HepG2 (cell line): ENCODE measurements at regions not wholly inside any gene's neighbourhood (a gene's known extent, or its start where the extent isn't known, plus 50 kb on each side); places are given as distances from the start of the nearest gene placed in this dataset.
"Not testable (repeated sequence)": the region's sequence is repeated elsewhere in the genome, so short reads cannot be mapped to it uniquely, and the experiment has no call there.

Source experiments
- ATAC-seq: fragments of 200-7000 bp; cut with Tn5 transposase; 3 replicates; pipeline ENCODE4 v1.9.1; 2020; ENCODE audit warnings: mild to moderate bottlenecking, moderate library complexity
- BruUV-seq: library from RNA; stranded (reverse); fragments of 400-500 nt; replicated peaks from 2 replicates; lab custom pipeline; 2021; lab: Mats Ljungman, UMichigan
- CTCF ChIA-PET: fragments of 300-600 bp; formaldehyde crosslinking; extraction: SDS; loops from one replicate; lab custom pipeline; 2021; ENCODE audit warnings: low total read pairs, inconsistent platforms, low intra/inter-chr PET ratio; lab: Yijun Ruan, JAX
- POLR2A ChIA-PET: fragments of 350-600 bp; sonication (Branson Sonifier 250); formaldehyde crosslinking; loops from one replicate; lab custom pipeline; 2020; ENCODE audit warnings: antibody characterized with exemption, inconsistent platforms; lab: Yijun Ruan, JAX
- DNase-seq: peaks from one replicate; pipeline ENCODE4 v3.0.0-alpha.2; 2015; ENCODE audit warnings: low spot score
- FAIRE-seq: peaks from 3 replicates; lab custom pipeline; 2011; peaks lifted over from hg19 to GRCh38; lab: Jason Lieb, UNC
- H2AFZ ChIP-seq: one replicate; pipeline ENCODE4 v1.6.1; 2011; ENCODE audit warnings: low read length, inconsistent platforms
- H3K27ac ChIP-seq: fragments of 300-600 bp; 3 replicates; pipeline ENCODE4 v1.8.0; 2011; ENCODE audit warnings: mixed run types, mild to moderate bottlenecking, mixed read lengths, low read length, inconsistent platforms; ENCODE audit not compliant: insufficient read depth; ENCODE audit errors: extremely low read length
- H3K27me3 ChIP-seq, 2 experiments: fragments of 200-600 bp in 1 of 2; 2 replicates in 1 of 2; 3 replicates in 1 of 2; pipeline versions ENCODE4 v1.6.0 to v1.8.0; 2011; ENCODE audit warnings: low read length in 2 of 2, mild to moderate bottlenecking in 2 of 2, moderate library complexity in 2 of 2, inconsistent platforms in 1 of 2; ENCODE audit not compliant: insufficient read depth in 2 of 2, control insufficient read depth in 1 of 2
- H3K36me3 ChIP-seq, 2 experiments: fragments of 200-600 bp in 1 of 2; replicated peaks in 1 of 2; 2 replicates in 1 of 2; 3 replicates in 1 of 2; pipeline versions ENCODE4 v1.5.1 to v1.8.0; 2011; ENCODE audit warnings: low read length in 2 of 2, inconsistent platforms in 1 of 2; ENCODE audit not compliant: insufficient read depth in 2 of 2, control insufficient read depth in 1 of 2
- H3K4me1 ChIP-seq: 2 replicates; pipeline ENCODE4 v1.5.1; 2012; ENCODE audit warnings: low read length, inconsistent platforms; ENCODE audit not compliant: insufficient read depth
- H3K4me2 ChIP-seq: 2 replicates; pipeline ENCODE4 v1.6.0; 2011; ENCODE audit warnings: low read depth, low read length, inconsistent platforms
- H3K4me3 ChIP-seq, 3 experiments: fragments of 200-600 bp in 1 of 3; sonication (generic), shearing (Covaris generic) in 1 of 3; replicated peaks in 1 of 3; 2 replicates each; pipeline ENCODE4 v1.5.1; 2011 to 2016; ENCODE audit warnings: low read length in 3 of 3, inconsistent platforms in 2 of 3, low read depth in 2 of 3, mild to moderate bottlenecking in 2 of 3, control low read depth in 1 of 3, mixed read lengths in 1 of 3; ENCODE audit not compliant: insufficient read depth in 1 of 3
- H3K79me2 ChIP-seq: one replicate; pipeline ENCODE4 v1.6.1; 2011; ENCODE audit warnings: low read length, inconsistent platforms; ENCODE audit not compliant: insufficient read depth
- H3K9ac ChIP-seq: 2 replicates; pipeline ENCODE4 v1.6.0; 2011; ENCODE audit warnings: mild to moderate bottlenecking, low read depth, low read length, inconsistent platforms; ENCODE audit not compliant: insufficient read depth
- H3K9me3 ChIP-seq: 2 replicates; pipeline ENCODE4 v1.5.1; 2012; ENCODE audit warnings: mild to moderate bottlenecking, low read length
- H4K20me1 ChIP-seq: 2 replicates; pipeline ENCODE4 v1.6.0; 2011; ENCODE audit warnings: inconsistent platforms, mild to moderate bottlenecking, low read length, moderate library complexity; ENCODE audit not compliant: insufficient read depth
- CREB1 ChIP-seq, 2 experiments: fragments of 450-650 bp in 1 of 2; IDR thresholded peaks; 2 replicates each; pipeline ENCODE4 v1.6.1; 2016 to 2017; ENCODE audit warnings: control low read depth in 1 of 2, mild to moderate bottlenecking in 1 of 2, missing compliant biosample characterization in 1 of 2, missing genetic modification characterization in 1 of 2
- DMAP1 ChIP-seq: IDR thresholded peaks from 2 replicates; pipeline ENCODE4 v1.6.1; 2016
- HMG20B ChIP-seq: conservative IDR thresholded peaks from 2 replicates; pipeline ENCODE4 v1.6.1; 2016; ENCODE audit warnings: missing genetic modification reagents, missing compliant biosample characterization
- PLRG1 ChIP-seq: fragments of 450-650 bp; conservative IDR thresholded peaks from 2 replicates; pipeline ENCODE4 v1.6.1; 2016
- PTBP1 ChIP-seq: fragments of 200-400 bp; formaldehyde crosslinking; IDR thresholded peaks from 2 replicates; pipeline ENCODE4 v1.6.1; 2018; ENCODE audit warnings: low read length, low read depth; ENCODE audit not compliant: poor library complexity, severe bottlenecking
- ZNF10 ChIP-seq: sonication (generic); formaldehyde crosslinking; IDR thresholded peaks from 2 replicates; pipeline ENCODE4 v1.4.0; 2020; ENCODE audit warnings: mild to moderate bottlenecking, low read depth, missing genetic modification reagents, borderline replicate concordance
- ZNF24 ChIP-seq: fragments of 450-650 bp; IDR thresholded peaks from 2 replicates; pipeline ENCODE4 v1.6.1; 2017; ENCODE audit warnings: antibody characterized with exemption, mild to moderate bottlenecking
- ZNF335 ChIP-seq: sonication (generic); formaldehyde crosslinking; IDR thresholded peaks from 2 replicates; pipeline ENCODE4 v1.4.0; 2020; ENCODE audit warnings: missing genetic modification reagents
- WGBS: methylation state at CpG from one replicate; pipeline ENCODE4 v1.1.6; 2017; ENCODE audit warnings: low lambda C conversion rate; 5-methylcytosine and 5-hydroxymethylcytosine counted together
- in situ Hi-C: cut with HindIII; loops from 2 replicates; pipeline ENCODE4 v1.10.0; 2017; ENCODE audit warnings: low pct_unique_long_range_greater_than_20kb; ENCODE audit not compliant: extremely low pct_ligation_motif_present
- intact Hi-C: fragments of 100-400 bp; cut with micrococcal nuclease; formaldehyde crosslinking; loops from one replicate; pipeline ENCODE4 v1.10.0; 2022; ENCODE audit not compliant: unreplicated experiment
- TF ChIP-seq, protein P1 (sequence below): sonication (generic); formaldehyde crosslinking; IDR thresholded peaks from 2 replicates; pipeline ENCODE4 v1.8.0; 2022; ENCODE audit warnings: missing genetic modification reagents, mild to moderate bottlenecking, moderate library complexity, borderline replicate concordance
- TF ChIP-seq, protein P2 (sequence below): sonication (generic); formaldehyde crosslinking; IDR thresholded peaks from 2 replicates; pipeline ENCODE4 v1.4.0; 2020; ENCODE audit warnings: mild to moderate bottlenecking, missing genetic modification reagents

DNA sequence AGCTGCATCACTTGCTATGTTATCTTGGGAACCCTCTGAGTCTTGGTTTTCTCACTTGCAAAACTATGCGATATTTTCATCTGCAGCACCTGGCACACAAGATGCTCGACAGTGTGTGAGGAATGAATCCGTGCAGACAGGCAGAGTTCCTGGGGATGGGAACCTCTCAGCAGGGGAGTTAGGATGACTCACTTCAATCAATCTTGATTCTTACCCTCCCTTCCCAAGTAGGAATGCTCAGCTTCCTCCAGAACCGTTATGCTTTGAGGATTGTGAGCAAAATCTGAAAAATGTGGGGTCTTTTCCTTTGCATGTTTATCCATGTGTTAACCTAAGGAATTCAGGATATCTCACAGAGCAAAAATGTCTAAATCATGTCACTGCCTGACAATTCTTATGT, 68.9 kb upstream of the HNF1B start (continued):
- TF ChIP-seq, protein P1, sequence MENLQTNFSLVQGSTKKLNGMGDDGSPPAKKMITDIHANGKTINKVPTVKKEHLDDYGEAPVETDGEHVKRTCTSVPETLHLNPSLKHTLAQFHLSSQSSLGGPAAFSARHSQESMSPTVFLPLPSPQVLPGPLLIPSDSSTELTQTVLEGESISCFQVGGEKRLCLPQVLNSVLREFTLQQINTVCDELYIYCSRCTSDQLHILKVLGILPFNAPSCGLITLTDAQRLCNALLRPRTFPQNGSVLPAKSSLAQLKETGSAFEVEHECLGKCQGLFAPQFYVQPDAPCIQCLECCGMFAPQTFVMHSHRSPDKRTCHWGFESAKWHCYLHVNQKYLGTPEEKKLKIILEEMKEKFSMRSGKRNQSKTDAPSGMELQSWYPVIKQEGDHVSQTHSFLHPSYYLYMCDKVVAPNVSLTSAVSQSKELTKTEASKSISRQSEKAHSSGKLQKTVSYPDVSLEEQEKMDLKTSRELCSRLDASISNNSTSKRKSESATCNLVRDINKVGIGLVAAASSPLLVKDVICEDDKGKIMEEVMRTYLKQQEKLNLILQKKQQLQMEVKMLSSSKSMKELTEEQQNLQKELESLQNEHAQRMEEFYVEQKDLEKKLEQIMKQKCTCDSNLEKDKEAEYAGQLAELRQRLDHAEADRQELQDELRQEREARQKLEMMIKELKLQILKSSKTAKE (CRISPR knock-in tag), result no peak

DNA sequence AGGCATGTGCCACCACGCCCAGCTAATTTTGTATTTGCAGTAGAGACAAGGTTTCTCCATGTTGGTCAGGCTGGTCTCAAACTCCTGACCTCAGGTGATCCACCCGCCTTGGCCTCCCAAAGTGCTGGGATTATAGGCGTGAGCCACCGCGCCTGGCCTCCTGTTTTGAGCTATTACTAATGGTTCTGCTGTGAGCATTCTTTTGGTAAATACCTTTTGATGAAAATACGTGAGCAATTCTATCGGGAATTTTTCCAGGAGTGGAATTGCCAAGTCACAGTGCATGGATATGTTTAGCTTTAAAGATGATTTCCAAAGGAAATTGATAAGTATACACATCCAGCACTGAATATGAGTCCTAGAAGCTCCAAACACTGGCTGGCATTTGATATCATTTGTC, 64.0 kb upstream of the HNF1B start:
- H3K27me3 ChIP-seq, FAIRE-seq, H2AFZ ChIP-seq, H3K9me3 ChIP-seq, CTCF ChIA-PET, H3K4me3 ChIP-seq, H3K4me2 ChIP-seq, BruUV-seq, in situ Hi-C loops, intact Hi-C loops, H4K20me1 ChIP-seq, H3K27ac ChIP-seq, H3K9ac ChIP-seq, H3K36me3 ChIP-seq, H3K79me2 ChIP-seq, DNase-seq, POLR2A ChIA-PET, H3K4me1 ChIP-seq, ATAC-seq: not testable (repeated sequence)
- 68% methylated on average over 7 of the region's 7 CpGs for WGBS

DNA sequence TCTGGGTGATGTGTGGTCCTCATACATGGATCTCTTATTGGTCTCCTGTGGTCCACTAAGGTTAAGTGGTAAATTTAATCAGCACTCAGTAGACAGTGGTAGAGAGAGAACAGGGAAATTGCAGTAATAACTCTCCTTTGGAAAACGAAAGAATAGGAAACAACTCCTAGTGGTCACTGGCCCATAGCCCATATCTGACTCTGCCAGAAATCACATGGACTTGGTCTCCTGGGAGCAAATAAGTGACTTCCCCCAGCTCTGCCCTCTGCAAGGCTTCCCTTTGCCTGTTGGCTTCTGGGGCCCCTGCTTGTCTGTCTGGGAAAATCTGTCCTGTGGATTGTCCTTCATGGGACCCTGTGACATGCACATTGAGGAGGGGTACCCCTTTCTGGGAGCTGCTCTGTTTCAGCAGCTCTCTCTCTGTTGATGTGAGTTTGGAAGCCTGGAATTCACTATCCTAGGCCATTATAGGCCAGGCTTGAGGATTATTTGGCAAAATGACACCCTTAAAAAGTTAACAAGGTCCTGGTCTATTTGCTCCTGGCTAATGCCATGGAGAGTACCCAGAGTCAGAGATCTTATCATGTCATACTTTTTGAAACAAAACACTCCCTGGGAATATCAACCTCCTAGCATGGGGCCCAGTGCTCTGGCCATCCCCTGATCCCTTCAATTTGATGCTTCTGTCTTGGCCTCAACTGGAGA, 58.0 kb upstream of the HNF1B start:
- H3K9ac ChIP-seq, result no peak overlapping the region
- FAIRE-seq (no peak), ATAC-seq (peak; percentile 72), DNase-seq (no peak)
- ChIA-PET POLR2A (no interaction called here), CTCF (no interaction called here)
- in situ Hi-C loops (no loop called here), intact Hi-C loops (no loop called here)
- no peak overlapping the region for H3K4me3 ChIP-seq
- no peak overlapping the region for H3K27ac ChIP-seq
- BruUV-seq, result no TSS peak
- H4K20me1 ChIP-seq, result no peaks in the 10 kb centered on the region
- no peak overlapping the region for H3K4me2 ChIP-seq
- no peaks in the 10 kb centered on the region; a peak in 1 of 5 replicates for H3K27me3 ChIP-seq
- no peaks in the 10 kb centered on the region for H3K4me1 ChIP-seq
- no peak for TF ChIP-seq ZNF10 (CRISPR knock-in tag)
- TF ChIP-seq PTBP1, result no peak
- no peak for TF ChIP-seq CREB1 (IDR thresholded peaks at IDR 0.05)
- no peak for TF ChIP-seq CREB1 (CRISPR knock-in tag; IDR thresholded peaks at IDR 0.05)
- no peak for TF ChIP-seq ZNF24
- TF ChIP-seq PLRG1, result no peak
- TF ChIP-seq, protein P2, sequence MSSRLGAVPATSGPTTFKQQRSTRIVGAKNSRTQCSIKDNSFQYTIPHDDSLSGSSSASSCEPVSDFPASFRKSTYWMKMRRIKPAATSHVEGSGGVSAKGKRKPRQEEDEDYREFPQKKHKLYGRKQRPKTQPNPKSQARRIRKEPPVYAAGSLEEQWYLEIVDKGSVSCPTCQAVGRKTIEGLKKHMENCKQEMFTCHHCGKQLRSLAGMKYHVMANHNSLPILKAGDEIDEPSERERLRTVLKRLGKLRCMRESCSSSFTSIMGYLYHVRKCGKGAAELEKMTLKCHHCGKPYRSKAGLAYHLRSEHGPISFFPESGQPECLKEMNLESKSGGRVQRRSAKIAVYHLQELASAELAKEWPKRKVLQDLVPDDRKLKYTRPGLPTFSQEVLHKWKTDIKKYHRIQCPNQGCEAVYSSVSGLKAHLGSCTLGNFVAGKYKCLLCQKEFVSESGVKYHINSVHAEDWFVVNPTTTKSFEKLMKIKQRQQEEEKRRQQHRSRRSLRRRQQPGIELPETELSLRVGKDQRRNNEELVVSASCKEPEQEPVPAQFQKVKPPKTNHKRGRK, result no peak
- TF ChIP-seq ZNF335 (CRISPR knock-in tag), result no peak
- TF ChIP-seq DMAP1 (CRISPR knock-in tag), result no peak
- no peak for TF ChIP-seq HMG20B
- no peaks in the 10 kb centered on the region for H3K79me2 ChIP-seq
- no peak overlapping the region for H2AFZ ChIP-seq
- H3K36me3 ChIP-seq, result no peaks in the 10 kb centered on the region
- H3K9me3 ChIP-seq, result no peaks in the 10 kb centered on the region
- 0% methylated on average over 1 of the region's 1 CpG for WGBS
